Activated CD4-positive, alpha-beta T cell treated with anti-CD3 and anti-CD28 coated beads for 4 hours (primary cell): ENCODE measurements at regions not wholly inside any gene's neighbourhood (a gene's known extent, or its start where the extent isn't known, plus 50 kb on each side); places are given as distances from the start of the nearest gene placed in this dataset.
"Not testable (repeated sequence)": the region's sequence is repeated elsewhere in the genome, so short reads cannot be mapped to it uniquely, and the experiment has no call there.

Experiments used
- DNase-seq, 2 donors: peaks; one replicate each; pipeline ENCODE4 v3.0.0-alpha.2; 2020

GRCh38 chr2:199131136-199131655, 326.5 kb downstream of the SATB2 start:
- no peak for DNase-seq

DNA sequence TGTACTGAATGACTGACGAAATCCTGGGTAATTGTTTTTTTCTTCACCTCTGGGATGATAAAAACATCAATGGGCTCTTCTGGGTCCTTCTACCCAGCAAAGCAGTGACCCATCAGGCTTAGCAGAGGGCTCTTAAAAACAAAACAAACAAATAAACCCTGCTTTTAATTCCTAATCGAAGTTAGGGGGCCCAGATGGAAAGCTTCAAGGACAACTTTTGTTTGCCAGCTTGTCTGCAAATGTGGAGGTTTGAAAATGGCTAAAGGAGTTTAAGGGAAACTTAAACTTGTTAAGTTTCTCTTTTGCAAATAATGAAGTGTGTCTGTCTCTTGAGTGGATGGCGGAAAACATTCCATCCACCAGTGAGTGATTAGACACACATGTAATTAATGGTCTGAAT, 327.2 kb downstream of the SATB2 start:
- no peak for DNase-seq

DNA sequence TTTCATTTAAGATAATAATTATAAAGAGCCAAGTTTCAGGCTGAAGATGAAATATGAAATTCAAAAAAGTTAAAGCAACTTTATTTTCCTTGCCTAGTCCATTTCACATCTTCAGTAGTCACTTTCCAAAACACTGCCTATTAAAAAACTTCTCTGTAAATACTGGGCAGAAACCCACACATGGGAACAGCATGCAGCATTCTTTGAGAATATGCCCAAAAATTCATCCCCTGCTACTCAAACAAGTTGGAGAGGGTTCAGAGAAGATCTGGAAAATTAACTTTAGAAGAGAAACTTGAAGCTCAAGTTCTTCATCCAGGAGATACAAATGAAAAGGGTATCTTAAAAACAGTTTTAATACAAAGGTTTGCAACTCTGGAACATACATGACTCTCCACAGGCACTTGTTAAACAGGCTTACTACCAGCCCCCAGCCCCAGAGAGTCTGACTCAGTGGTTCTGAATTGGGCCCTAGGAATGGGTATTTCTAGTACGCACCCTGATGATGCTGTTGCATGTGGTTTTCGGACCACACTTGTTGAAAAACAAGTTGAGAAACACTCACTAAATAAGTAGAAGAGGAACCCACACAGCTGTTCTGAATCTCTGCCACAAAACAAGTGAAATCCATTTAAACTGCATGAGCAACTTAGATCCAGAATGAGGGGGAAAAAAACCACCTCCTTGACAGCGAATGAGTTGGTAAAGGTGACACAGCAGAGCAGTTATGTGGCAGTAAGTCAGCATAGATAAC, 329.1 kb downstream of the SATB2 start:
- no peak for DNase-seq

GRCh38 chr2:199119796-199120195, 337.9 kb downstream of the SATB2 start:
- no peak for DNase-seq

DNA sequence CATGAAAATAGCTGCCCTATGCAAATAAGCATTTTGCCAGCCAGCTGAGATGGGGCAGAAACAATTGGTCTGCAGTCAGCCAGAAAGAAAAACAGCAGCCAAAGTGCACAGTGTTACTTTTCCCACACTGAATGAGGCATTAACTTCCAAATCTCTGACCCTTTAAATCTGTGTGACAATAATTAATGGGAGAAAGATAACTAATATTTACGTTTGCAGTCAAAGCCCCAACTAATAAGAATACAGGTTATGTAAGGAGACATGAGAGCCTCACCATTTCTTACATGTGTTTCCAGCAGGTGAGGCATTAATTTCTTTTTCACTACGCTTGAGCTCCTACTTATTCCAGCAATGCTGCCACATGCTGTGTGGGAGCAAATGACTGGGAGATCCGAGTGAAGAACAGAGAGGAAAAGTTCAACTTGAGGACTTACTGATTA, 339.0 kb downstream of the SATB2 start:
- no peak for DNase-seq

DNA sequence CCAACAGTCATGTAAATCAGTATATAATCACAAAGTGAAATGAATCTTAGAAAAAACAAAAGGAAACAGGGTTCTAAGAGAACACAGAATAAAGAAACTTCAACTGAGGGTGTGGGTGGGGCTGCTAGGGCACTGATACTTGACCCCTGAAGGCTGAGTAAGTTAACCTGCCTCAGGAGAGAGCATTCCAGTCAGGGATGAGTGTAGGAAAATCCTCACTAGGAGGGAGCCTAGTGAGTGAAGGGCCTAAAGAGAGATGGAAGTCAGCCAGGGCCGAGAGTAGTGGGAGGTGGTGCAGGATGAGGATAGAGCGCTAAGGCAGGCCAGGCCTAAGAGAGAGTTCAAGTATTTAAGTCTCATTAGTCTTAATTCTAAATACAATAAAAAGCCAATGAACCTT, 342.6 kb downstream of the SATB2 start:
- no peak for DNase-seq

DNA sequence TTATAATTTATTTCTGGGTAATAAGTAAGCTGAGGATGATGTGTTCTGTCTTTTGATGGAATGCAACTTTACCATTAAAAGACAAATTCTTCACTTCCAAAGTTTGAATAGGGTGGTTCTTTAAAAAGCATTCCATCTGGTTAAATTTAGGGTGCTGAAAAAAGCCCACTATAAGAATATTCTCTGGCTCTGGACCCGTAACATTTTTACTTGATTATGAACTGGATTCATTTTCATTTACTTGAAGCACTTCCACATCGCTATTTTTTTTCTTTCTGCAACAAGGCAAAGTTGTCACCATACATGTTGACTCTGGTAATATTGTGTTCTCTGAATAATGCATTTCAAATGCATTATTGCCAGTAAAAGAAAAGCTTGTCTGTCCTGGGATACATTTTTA, 344.6 kb downstream of the SATB2 start:
- no peak for DNase-seq

GRCh38 chr2:199111458-199111857, 346.3 kb downstream of the SATB2 start:
- no peak for DNase-seq

DNA sequence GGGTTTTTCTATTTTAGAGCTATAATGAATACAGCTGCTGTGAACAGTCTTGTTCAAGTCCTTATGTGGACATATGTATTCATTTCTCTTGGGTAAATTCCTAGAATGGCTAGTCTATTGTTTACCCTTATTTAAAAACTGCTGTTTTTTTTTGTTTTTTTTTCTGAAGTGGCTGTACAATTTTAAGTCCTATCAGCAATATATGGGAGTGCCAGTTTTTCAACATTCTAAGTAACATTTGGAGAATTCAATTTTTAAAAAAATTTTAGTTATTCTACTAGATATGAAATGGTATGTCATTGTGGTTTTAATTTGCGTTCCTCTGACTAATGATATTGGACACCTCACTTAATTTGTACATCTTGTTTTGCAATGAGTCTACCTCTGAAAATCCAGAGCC, 349.7 kb downstream of the SATB2 start:
- DNase-seq = no peak

DNA sequence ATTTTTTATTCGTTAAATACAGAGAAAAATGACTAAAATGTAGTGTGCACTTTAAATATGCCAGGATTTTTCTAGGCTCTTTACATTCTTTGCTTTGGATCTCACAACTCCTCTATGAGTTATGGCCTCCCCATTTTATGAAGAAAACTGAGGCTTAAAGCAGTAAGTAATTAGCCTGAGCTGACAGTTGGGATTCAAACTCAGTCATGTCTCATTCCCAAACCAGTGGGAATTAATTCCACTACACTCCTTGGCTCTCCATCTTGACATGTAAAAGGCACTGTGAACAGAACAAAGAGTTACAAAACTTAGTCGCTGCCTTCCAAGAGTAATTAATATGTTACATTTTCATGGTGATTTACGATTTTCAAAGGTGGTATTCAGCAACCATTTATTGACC, 351.9 kb downstream of the SATB2 start:
- no peak for DNase-seq

DNA sequence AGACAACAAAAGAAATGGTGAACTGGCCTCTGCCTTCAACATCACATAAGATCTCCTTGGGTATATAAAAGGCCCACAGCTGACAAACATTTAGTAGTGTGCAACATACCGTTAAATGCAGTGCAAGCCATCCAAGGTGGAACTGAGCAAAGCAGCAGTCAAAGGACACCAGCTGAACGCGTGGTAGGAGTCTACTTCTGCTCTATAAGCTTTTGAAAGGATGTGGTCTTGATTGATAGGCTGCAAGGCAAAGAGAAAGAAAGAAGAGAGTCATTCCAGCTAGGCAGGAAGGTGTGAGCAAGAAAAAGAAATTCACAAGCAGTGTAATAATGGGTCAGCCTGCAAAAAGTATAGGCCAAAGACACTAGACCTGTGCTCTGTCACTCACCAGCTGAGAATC, 356.3 kb downstream of the SATB2 start:
- DNase-seq = no peak

GRCh38 chr2:199100326-199101110, 357.2 kb downstream of the SATB2 start:
- no peak for DNase-seq

- no peak for DNase-seq
These were observed 365.3 kb downstream of the SATB2 start for GRCh38 chr2:199092419-199092818.

DNA sequence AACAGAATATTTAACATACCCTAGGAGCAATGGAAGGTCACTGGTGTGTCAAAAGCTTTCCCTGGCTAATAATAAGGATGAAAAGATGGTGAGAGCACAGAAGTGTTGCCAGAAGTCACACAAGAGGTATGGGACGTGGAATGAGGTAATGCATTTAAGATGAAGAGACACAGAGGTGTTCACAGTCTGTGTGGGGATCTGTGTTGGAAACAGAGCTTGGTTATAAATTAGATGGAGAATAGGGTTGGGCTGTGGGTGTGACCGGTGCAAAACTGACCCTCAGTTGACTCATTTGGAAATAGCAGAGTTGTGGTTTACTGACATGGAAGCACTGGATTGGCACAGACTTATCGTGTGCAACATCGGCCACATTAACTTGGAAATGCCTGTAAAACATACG, 372.5 kb downstream of the SATB2 start:
- DNase-seq = no peak

DNA sequence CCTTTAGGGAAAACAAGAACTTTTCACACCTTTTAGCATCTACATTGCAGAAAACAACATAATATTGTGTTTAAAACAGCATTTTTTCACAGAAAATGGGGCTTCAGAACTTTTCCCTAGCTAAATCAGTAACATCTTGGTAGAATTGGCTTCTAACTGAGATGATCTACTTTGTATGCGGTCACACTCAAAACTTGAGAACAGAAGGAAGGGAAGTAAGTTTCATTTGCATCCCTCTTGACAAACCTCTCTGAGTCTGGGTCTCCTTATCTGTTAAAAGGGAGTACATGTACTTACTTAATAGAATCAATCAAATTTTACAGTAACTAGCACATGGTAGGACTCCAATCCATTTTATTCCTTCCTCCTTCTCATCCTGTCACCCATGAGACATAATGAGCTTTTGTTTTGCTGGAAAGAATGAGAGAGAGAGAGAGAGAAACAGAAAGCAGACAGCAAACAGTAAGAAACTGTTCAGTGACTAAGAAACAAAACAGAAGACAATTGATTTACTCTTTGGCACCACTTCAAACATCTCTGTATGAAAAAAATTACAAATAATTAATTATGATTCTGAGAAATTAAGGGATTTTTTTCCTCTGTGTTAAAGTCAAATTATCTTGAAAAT, 387.3 kb downstream of the SATB2 start:
- DNase-seq = no peak

DNA sequence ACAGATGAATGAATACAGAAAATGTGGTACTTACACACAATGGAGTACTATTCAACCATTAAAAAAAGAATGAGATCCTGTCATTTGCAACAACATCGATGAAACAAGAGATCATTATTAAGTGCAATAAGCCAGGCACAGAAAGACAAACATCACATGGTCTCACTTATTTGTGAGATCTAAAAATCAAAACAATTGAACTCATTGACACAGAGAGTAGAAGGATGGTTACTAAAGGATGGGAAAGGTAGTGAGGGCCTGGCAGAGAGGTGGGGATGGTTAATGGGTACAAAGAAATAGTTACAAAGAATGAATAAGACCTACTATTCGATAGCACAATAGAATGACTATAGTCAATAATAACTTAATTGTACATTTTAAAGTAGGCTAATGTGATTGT, 393.5 kb downstream of the SATB2 start:
- DNase-seq = no peak

GRCh38 chr2:199057936-199058335, 399.8 kb downstream of the SATB2 start:
- DNase-seq = no peak

GRCh38 chr2:199055336-199055735, 402.4 kb downstream of the SATB2 start:
- no peak for DNase-seq

- no peak for DNase-seq
These were observed 414.9 kb downstream of the SATB2 start for GRCh38 chr2:199042660-199043379.

- no peak for DNase-seq
These were observed 417.2 kb downstream of the SATB2 start for GRCh38 chr2:199040522-199040921.

- DNase-seq = not testable (repeated sequence)
These were observed 424.0 kb downstream of the SATB2 start for GRCh38 chr2:199033761-199034160.

DNA sequence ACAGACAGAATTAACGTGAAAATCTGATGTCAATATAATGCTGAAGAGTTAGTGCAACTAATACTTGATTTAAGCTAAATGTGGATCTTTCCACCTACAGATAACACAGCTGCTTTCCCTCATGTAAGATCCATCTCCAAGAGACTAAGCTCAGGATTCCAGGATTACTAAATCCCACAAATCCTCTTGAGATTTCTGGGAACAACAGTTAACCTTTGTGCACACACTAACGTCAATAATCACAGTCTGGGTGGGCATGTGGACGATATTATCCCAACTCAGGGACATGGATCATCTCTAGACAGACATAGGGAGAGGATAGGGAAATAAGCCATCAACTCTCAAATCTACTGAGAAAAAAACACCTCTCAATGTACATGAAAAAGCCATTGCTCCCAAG, 432.6 kb downstream of the SATB2 start:
- DNase-seq = no peak

DNA sequence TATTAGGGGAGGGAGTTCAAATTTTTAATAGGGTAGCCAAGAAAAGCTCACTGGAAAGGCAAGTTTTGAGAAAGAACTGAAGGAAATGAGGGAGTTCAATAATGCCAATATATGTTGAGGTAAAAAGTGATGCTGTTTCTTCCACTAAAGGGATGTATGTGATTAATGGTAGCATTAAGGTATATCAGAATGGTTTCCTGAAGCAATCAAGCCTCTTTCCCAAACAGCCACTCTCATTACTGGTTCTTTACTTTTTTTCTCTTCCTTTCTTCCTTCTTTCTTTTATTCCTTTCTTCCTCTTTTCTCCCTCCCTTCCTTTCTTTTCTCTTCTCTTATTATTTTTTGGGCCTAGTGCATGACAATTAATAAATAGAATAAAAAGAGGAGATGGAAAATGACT, 433.5 kb downstream of the SATB2 start:
- DNase-seq = no peak
